WTC11 (cell line): ENCODE measurements at regions not wholly inside any gene's neighbourhood (a gene's known extent, or its start where the extent isn't known, plus 50 kb on each side); places are given as distances from the start of the nearest gene placed in this dataset.
A peak's percentile ranks its signal among the peaks of the same experiment; 100 is the strongest.

Experiments
- ATAC-seq: fragments of 200-7000 bp; cut with Tn5 transposase; 2 replicates; pipeline ENCODE4 v1.10.0; 2021; ENCODE audit warnings: mild to moderate bottlenecking, moderate library complexity
- CTCF ChIA-PET: fragments of 300-600 bp; sonication (Branson Sonifier 250); formaldehyde crosslinking; loops from one replicate; lab custom pipeline; 2021; ENCODE audit warnings: antibody characterized with exemption; lab: Charles Lee
- POLR2A ChIA-PET: fragments of 350-600 bp; sonication (Branson Sonifier 250); formaldehyde crosslinking; loops from one replicate; lab custom pipeline; 2021; ENCODE audit warnings: antibody characterized with exemption; lab: Charles Lee
- DNase-seq: peaks from one replicate; pipeline ENCODE4 v3.0.0; 2021; ENCODE audit warnings: low spot score
- H3K27ac Mint-ChIP-seq: 2 replicates; pipeline ENCODE4 v1.8.0; 2021; ENCODE audit warnings: mixed read lengths
- H3K27me3 Mint-ChIP-seq: 2 replicates; pipeline ENCODE4 v1.8.0; 2021; ENCODE audit warnings: low read depth, mild to moderate bottlenecking, moderate library complexity, mixed read lengths
- H3K36me3 Mint-ChIP-seq: 2 replicates; pipeline ENCODE4 v1.8.0; 2021; ENCODE audit warnings: mixed read lengths
- H3K4me1 Mint-ChIP-seq: 2 replicates; pipeline ENCODE4 v1.8.0; 2022; ENCODE audit warnings: mixed read lengths
- H3K4me3 Mint-ChIP-seq: 2 replicates; pipeline ENCODE4 v1.8.0; 2021; ENCODE audit warnings: mild to moderate bottlenecking, moderate library complexity, mixed read lengths
- H3K9me3 Mint-ChIP-seq: 2 replicates; pipeline ENCODE4 v1.8.0; 2021; ENCODE audit warnings: mixed read lengths
- AR ChIP-seq: fragments of 250-450 bp; sonication (Bioruptor Pico); IDR thresholded peaks from 2 replicates; pipeline ENCODE4 v1.9.0; 2021; ENCODE audit warnings: mild to moderate bottlenecking
- CREB1 ChIP-seq: sonication (generic); formaldehyde crosslinking; IDR thresholded peaks from 2 replicates; pipeline ENCODE4 v1.8.0; 2023; ENCODE audit warnings: mild to moderate bottlenecking, missing genetic modification reagents
- E2F1 ChIP-seq: sonication (generic); formaldehyde crosslinking; IDR thresholded peaks from 2 replicates; pipeline ENCODE4 v1.8.0; 2022; ENCODE audit warnings: mild to moderate bottlenecking, missing genetic modification reagents
- E2F4 ChIP-seq: sonication (generic); formaldehyde crosslinking; IDR thresholded peaks from 2 replicates; pipeline ENCODE4 v1.8.1; 2022; ENCODE audit warnings: low read depth, mild to moderate bottlenecking, moderate library complexity, missing genetic modification reagents, borderline replicate concordance
- ESRRA ChIP-seq: sonication (generic); formaldehyde crosslinking; IDR thresholded peaks from 2 replicates; pipeline ENCODE4 v1.8.1; 2022; ENCODE audit warnings: mild to moderate bottlenecking, missing genetic modification reagents, borderline replicate concordance
- FOXP1 ChIP-seq: sonication (generic); formaldehyde crosslinking; IDR thresholded peaks from 2 replicates; pipeline ENCODE4 v1.8.0; 2022; ENCODE audit warnings: missing genetic modification reagents, mild to moderate bottlenecking, moderate library complexity, borderline replicate concordance
- FOXP4 ChIP-seq: sonication (generic); formaldehyde crosslinking; IDR thresholded peaks from 2 replicates; pipeline ENCODE4 v1.8.0; 2022; ENCODE audit warnings: mild to moderate bottlenecking, missing genetic modification reagents
- IRF1 ChIP-seq: sonication (generic); formaldehyde crosslinking; IDR thresholded peaks from 2 replicates; pipeline ENCODE4 v1.8.0; 2023; ENCODE audit warnings: missing genetic modification reagents
- JAZF1 ChIP-seq: fragments of 250-450 bp; sonication (Bioruptor Pico); IDR thresholded peaks from 2 replicates; pipeline ENCODE4 v1.9.0; 2021; ENCODE audit warnings: moderate library complexity, mild to moderate bottlenecking, inconsistent platforms
- JUN ChIP-seq: sonication (generic); formaldehyde crosslinking; IDR thresholded peaks from 2 replicates; pipeline ENCODE4 v1.8.0; 2023; ENCODE audit warnings: mild to moderate bottlenecking, missing genetic modification reagents
- NR1H2 ChIP-seq: sonication (generic); formaldehyde crosslinking; IDR thresholded peaks from 2 replicates; pipeline ENCODE4 v1.9.0; 2021; ENCODE audit warnings: mild to moderate bottlenecking, moderate library complexity, missing genetic modification reagents
- NR2C2 ChIP-seq: sonication (generic); formaldehyde crosslinking; IDR thresholded peaks from 2 replicates; pipeline ENCODE4 v1.8.0; 2022; ENCODE audit warnings: mild to moderate bottlenecking, missing genetic modification reagents
- RORB ChIP-seq: fragments of 250-450 bp; sonication (Bioruptor Pico); IDR thresholded peaks from 2 replicates; pipeline ENCODE4 v1.9.0; 2021; ENCODE audit warnings: mild to moderate bottlenecking
- SMAD4 ChIP-seq: sonication (generic); formaldehyde crosslinking; IDR thresholded peaks from 2 replicates; pipeline ENCODE4 v1.8.0; 2022; ENCODE audit warnings: mild to moderate bottlenecking, missing genetic modification reagents
- TCF7 ChIP-seq: sonication (generic); formaldehyde crosslinking; IDR thresholded peaks from 2 replicates; pipeline ENCODE4 v1.8.0; 2022; ENCODE audit warnings: mild to moderate bottlenecking, low read depth, missing genetic modification reagents, moderate library complexity
- ZNF138 ChIP-seq: sonication (generic); formaldehyde crosslinking; conservative IDR thresholded peaks from 2 replicates; pipeline ENCODE4 v1.8.1; 2022; ENCODE audit warnings: mild to moderate bottlenecking, moderate library complexity, missing genetic modification reagents
- ZNF512 ChIP-seq: sonication (generic); formaldehyde crosslinking; IDR thresholded peaks from 2 replicates; pipeline ENCODE4 v1.8.1; 2022; ENCODE audit warnings: missing genetic modification reagents, borderline replicate concordance

GRCh38 chr7:125773113-125773785 is 843.6 kb upstream of the POT1 start:
- Mint-ChIP-seq H3K36me3 (no peaks in the 10 kb centered on the region), H3K27me3 (no peaks in the 10 kb centered on the region), H3K4me1 (peaks cover 27% of the 10 kb centered on the region), H3K27ac (no peak overlapping the region), H3K9me3 (no peaks in the 10 kb centered on the region), H3K4me3 (peak overlapping the region; percentile 39)
- ChIA-PET CTCF (interaction anchor here (0.7 kb wide), 1 partner anchor 61 kb away, joined by 3 read pairs; no protein-coding TSS in a partner anchor), POLR2A (no interaction called here)
- TF ChIP-seq NR2C2 (CRISPR knock-in tag) = no peak
- no peak for TF ChIP-seq E2F4
- TF ChIP-seq NR1H2 = no peak
- no peak for TF ChIP-seq IRF1 (CRISPR knock-in tag)
- no peak for TF ChIP-seq FOXP1 (CRISPR knock-in tag)
- TF ChIP-seq SMAD4 (CRISPR knock-in tag) = no peak
- TF ChIP-seq TCF7 (CRISPR knock-in tag) = no peak
- no peak for TF ChIP-seq ESRRA (CRISPR knock-in tag)
- no peak for TF ChIP-seq JUN (CRISPR knock-in tag)
- no peak for TF ChIP-seq FOXP4
- TF ChIP-seq AR (CRISPR knock-in tag) = no peak
- no peak for TF ChIP-seq ZNF138
- no peak for TF ChIP-seq RORB (CRISPR knock-in tag)
- TF ChIP-seq CREB1 (CRISPR knock-in tag) = no peak
- TF ChIP-seq ZNF512 = no peak
- TF ChIP-seq E2F1 (CRISPR knock-in tag) = no peak
- TF ChIP-seq JAZF1 (CRISPR knock-in tag) = no peak
- ATAC-seq = peak; percentile 97
- DNase-seq = peak; percentile 38
